ENCODE measurements at regions not wholly inside any gene's neighbourhood (a gene's known extent, or its start where the extent isn't known, plus 50 kb on each side); places are given as distances from the start of the nearest gene placed in this dataset.

DNA sequence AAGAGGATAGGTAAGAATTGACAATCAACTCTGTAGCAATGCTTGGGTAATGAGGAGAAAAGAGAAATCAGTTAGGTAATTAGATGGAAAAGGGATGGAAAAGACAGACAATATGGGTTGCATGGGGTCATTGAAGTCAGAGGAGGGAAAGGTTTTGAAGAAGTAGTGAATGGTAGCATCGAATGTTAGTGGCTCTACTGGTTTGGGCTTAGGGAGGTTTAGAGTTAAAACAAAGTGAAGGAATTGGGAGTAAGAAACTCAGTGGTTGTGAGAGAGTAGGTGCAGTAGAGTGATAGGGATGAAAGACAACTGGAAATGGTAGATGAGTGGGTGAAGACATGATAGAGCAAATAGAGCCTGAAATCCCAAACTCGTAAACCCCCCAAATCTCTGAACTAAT, 140.1 kb upstream of the ZFP64 start:
- TF ChIP-seq, protein P1, sequence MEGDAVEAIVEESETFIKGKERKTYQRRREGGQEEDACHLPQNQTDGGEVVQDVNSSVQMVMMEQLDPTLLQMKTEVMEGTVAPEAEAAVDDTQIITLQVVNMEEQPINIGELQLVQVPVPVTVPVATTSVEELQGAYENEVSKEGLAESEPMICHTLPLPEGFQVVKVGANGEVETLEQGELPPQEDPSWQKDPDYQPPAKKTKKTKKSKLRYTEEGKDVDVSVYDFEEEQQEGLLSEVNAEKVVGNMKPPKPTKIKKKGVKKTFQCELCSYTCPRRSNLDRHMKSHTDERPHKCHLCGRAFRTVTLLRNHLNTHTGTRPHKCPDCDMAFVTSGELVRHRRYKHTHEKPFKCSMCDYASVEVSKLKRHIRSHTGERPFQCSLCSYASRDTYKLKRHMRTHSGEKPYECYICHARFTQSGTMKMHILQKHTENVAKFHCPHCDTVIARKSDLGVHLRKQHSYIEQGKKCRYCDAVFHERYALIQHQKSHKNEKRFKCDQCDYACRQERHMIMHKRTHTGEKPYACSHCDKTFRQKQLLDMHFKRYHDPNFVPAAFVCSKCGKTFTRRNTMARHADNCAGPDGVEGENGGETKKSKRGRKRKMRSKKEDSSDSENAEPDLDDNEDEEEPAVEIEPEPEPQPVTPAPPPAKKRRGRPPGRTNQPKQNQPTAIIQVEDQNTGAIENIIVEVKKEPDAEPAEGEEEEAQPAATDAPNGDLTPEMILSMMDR (conservative IDR thresholded peaks at IDR 0.05): no peak
- no peak for TF ChIP-seq EZH2 (IDR thresholded peaks at IDR 0.05; ENCODE audit: low read depth)

Measured in PC-9 (cell line).